Trophoblast cell (in vitro differentiated cells and primary cell): ENCODE measurements at regions not wholly inside any gene's neighbourhood (a gene's known extent, or its start where the extent isn't known, plus 50 kb on each side); places are given as distances from the start of the nearest gene placed in this dataset.

ENCODE experiments used
- DNase-seq, 2 donors: peaks; one replicate each; pipeline ENCODE4 v3.0.0-alpha.2; 2016
- H2AFZ ChIP-seq: 2 replicates; pipeline ENCODE4 v1.6.1; 2013; ENCODE audit warnings: low read length, moderate library complexity, mild to moderate bottlenecking; ENCODE audit not compliant: insufficient read depth, poor library complexity
- H2AK5ac ChIP-seq: 2 replicates; pipeline ENCODE4 v1.6.1; 2013; ENCODE audit warnings: mild to moderate bottlenecking, low read length
- H2BK120ac ChIP-seq: 2 replicates; pipeline ENCODE4 v1.6.1; 2013; ENCODE audit warnings: low read length, mild to moderate bottlenecking, moderate library complexity; ENCODE audit not compliant: insufficient read depth, poor library complexity
- H2BK12ac ChIP-seq: 2 replicates; pipeline ENCODE4 v1.6.1; 2013; ENCODE audit warnings: mild to moderate bottlenecking, low read length, moderate library complexity
- H2BK5ac ChIP-seq: 2 replicates; pipeline ENCODE4 v1.6.1; 2013; ENCODE audit warnings: low read length, low read depth, moderate library complexity, mild to moderate bottlenecking; ENCODE audit not compliant: poor library complexity
- H3K14ac ChIP-seq: 2 replicates; pipeline ENCODE4 v1.6.1; 2013; ENCODE audit warnings: mild to moderate bottlenecking, low read length
- H3K18ac ChIP-seq: 2 replicates; pipeline ENCODE4 v1.6.1; 2013; ENCODE audit warnings: mild to moderate bottlenecking, low read length
- H3K23ac ChIP-seq: 2 replicates; pipeline ENCODE4 v1.6.1; 2013; ENCODE audit warnings: low read length
- H3K27ac ChIP-seq: 2 replicates; pipeline ENCODE4 v1.5.1; 2013; ENCODE audit warnings: low read depth, mild to moderate bottlenecking, inconsistent platforms, low read length, moderate library complexity
- H3K27me3 ChIP-seq: 2 replicates; pipeline ENCODE4 v1.6.1; 2013; ENCODE audit warnings: inconsistent platforms, mild to moderate bottlenecking, low read length, moderate library complexity; ENCODE audit not compliant: insufficient read depth
- H3K36me3 ChIP-seq, 2 experiments: 1 replicate in 1 of 2; 2 replicates in 1 of 2; pipeline ENCODE4 v1.6.1; 2013; ENCODE audit warnings: low read length in 2 of 2, mild to moderate bottlenecking in 2 of 2, moderate library complexity in 1 of 2; ENCODE audit not compliant: insufficient read depth in 2 of 2, control insufficient read depth in 1 of 2
- H3K4ac ChIP-seq: 2 replicates; pipeline ENCODE4 v1.6.1; 2013; ENCODE audit warnings: low read depth, mild to moderate bottlenecking, low read length, moderate library complexity
- H3K4me1 ChIP-seq, 2 experiments: 1 replicate in 1 of 2; 2 replicates in 1 of 2; pipeline ENCODE4 v1.6.1; 2013; ENCODE audit warnings: low read length in 2 of 2, mild to moderate bottlenecking in 2 of 2, moderate library complexity in 1 of 2; ENCODE audit not compliant: insufficient read depth in 2 of 2, control insufficient read depth in 1 of 2
- H3K4me2 ChIP-seq: 2 replicates; pipeline ENCODE4 v1.6.1; 2013; ENCODE audit warnings: inconsistent platforms, mild to moderate bottlenecking, low read length, moderate library complexity
- H3K4me3 ChIP-seq: 2 replicates; pipeline ENCODE4 v1.5.1; 2013; ENCODE audit warnings: mild to moderate bottlenecking, low read depth, low read length, inconsistent platforms
- H3K79me1 ChIP-seq: one replicate; pipeline ENCODE4 v1.6.1; 2013; ENCODE audit warnings: low read length
- H3K79me2 ChIP-seq: 2 replicates; pipeline ENCODE4 v1.6.1; 2013; ENCODE audit warnings: low read length, mild to moderate bottlenecking; ENCODE audit not compliant: control insufficient read depth, insufficient read depth, poor library complexity
- H3K9ac ChIP-seq: 2 replicates; pipeline ENCODE4 v1.6.1; 2013; ENCODE audit warnings: mild to moderate bottlenecking, low read length
- H3K9me3 ChIP-seq: 2 replicates; pipeline ENCODE4 v1.6.1; 2013; ENCODE audit warnings: low read depth, mild to moderate bottlenecking, control low read depth, inconsistent platforms, low read length; ENCODE audit not compliant: insufficient read depth
- H4K12ac ChIP-seq: 2 replicates; pipeline ENCODE4 v1.6.1; 2013; ENCODE audit warnings: low read depth, mild to moderate bottlenecking, low read length, moderate library complexity
- H4K8ac ChIP-seq: 2 replicates; pipeline ENCODE4 v1.6.1; 2013; ENCODE audit warnings: low read depth, mild to moderate bottlenecking, low read length, moderate library complexity
- H4K91ac ChIP-seq: one replicate; pipeline ENCODE4 v1.6.1; 2013; ENCODE audit warnings: low read depth, mild to moderate bottlenecking, low read length, moderate library complexity
- WGBS: extraction: QIAGEN DNeasy Blood & Tissue Kit; methylation state at CpG from one replicate; pipeline ENCODE4 v1.1.7; 2013; ENCODE audit warnings: missing lambda C conversion rate; ENCODE audit not compliant: insufficient read length, insufficient coverage; ENCODE audit errors: extremely low coverage; 5-methylcytosine and 5-hydroxymethylcytosine counted together

- Histone ChIP-seq H2BK5ac (no peak overlapping the region), H4K12ac (no peak overlapping the region), H3K9me3 (no peaks in the 10 kb centered on the region), H3K79me2 (no peaks in the 10 kb centered on the region), H3K23ac (no peak overlapping the region), H3K27ac (no peak overlapping the region), H4K8ac (no peak overlapping the region), H3K4ac (no peak overlapping the region), H3K9ac (no peak overlapping the region), H3K18ac (no peak overlapping the region), H3K36me3 (no peaks in the 10 kb centered on the region), H2BK120ac (no peak overlapping the region), H2BK12ac (no peak overlapping the region), H3K4me3 (no peak overlapping the region), H3K27me3 (no peaks in the 10 kb centered on the region), H3K14ac (no peak overlapping the region), H3K4me2 (no peak overlapping the region), H3K79me1 (peaks cover 4% of the 10 kb centered on the region), H2AFZ (no peak overlapping the region), H4K91ac (no peak overlapping the region), H3K4me1 (peaks cover 8 to 14% of the 10 kb centered on the region in 2 experiments), H2AK5ac (no peak overlapping the region)
- DNase-seq: no peak
- WGBS: no CpG with 5 or more reads among the region's 9 CpGs
Observed at GRCh38 chr15:66895794-66896453, 169.5 kb upstream of the SMAD3 start.

GRCh38 chr15:66896611-66897010 lies 168.8 kb upstream of the SMAD3 start:
- no peaks in the 10 kb centered on the region for H3K79me2 ChIP-seq

DNA sequence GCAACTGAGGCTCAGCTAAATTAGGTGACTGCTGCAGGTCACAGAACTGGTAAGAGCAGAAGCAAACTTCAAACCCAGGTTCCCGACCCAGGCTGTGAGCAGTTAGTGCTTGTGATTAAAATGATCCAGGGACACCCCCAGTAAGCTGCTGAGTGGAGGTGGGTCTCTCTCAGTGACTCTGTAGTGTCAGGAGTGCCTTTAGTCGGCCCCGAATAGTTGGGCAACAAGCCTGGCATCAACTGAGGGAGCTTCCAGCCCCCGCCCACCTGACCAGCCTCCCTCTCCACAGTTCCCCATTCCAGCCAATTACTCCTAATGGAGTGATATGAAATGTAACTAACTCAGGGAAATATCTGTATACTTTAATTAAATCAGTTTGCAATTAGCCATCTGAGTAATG lies 168.0 kb upstream of the SMAD3 start:
- Histone ChIP-seq H2BK120ac (no peak overlapping the region), H3K4me3 (no peak overlapping the region), H2BK5ac (no peak overlapping the region), H3K18ac (no peak overlapping the region), H3K4ac (no peak overlapping the region), H2AFZ (no peak overlapping the region), H4K12ac (no peak overlapping the region), H4K8ac (no peak overlapping the region), H3K27ac (no peak overlapping the region), H3K36me3 (no peaks in the 10 kb centered on the region), H3K79me1 (peaks cover 8% of the 10 kb centered on the region), H3K23ac (no peak overlapping the region), H3K4me2 (no peak overlapping the region), H2BK12ac (no peak overlapping the region), H3K14ac (no peak overlapping the region), H3K4me1 (peaks cover 11 to 16% of the 10 kb centered on the region in 2 experiments), H4K91ac (no peak overlapping the region), H3K9me3 (no peaks in the 10 kb centered on the region), H3K9ac (no peak overlapping the region), H3K27me3 (no peaks in the 10 kb centered on the region), H3K79me2 (no peaks in the 10 kb centered on the region), H2AK5ac (no peak overlapping the region)
- no peak for DNase-seq
- no CpG with 5 or more reads among the region's 4 CpGs for WGBS

More at GRCh38 chr15:66896611-66897010, 168.8 kb upstream of the SMAD3 start:
- Histone ChIP-seq H3K4ac (no peak overlapping the region), H3K4me3 (no peak overlapping the region), H2BK120ac (no peak overlapping the region), H3K9me3 (no peaks in the 10 kb centered on the region), H3K18ac (no peak overlapping the region), H3K23ac (no peak overlapping the region), H2AFZ (no peak overlapping the region), H3K14ac (no peak overlapping the region), H3K36me3 (no peaks in the 10 kb centered on the region), H3K79me1 (peaks cover 8% of the 10 kb centered on the region), H3K4me2 (no peak overlapping the region), H2BK5ac (no peak overlapping the region), H3K27me3 (no peaks in the 10 kb centered on the region), H3K9ac (no peak overlapping the region), H2AK5ac (no peak overlapping the region), H4K8ac (no peak overlapping the region), H3K27ac (no peak overlapping the region), H2BK12ac (no peak overlapping the region), H4K12ac (no peak overlapping the region), H4K91ac (no peak overlapping the region), H3K4me1 (peaks cover 10 to 16% of the 10 kb centered on the region in 2 experiments)
- DNase-seq: no peak
- no CpG with 5 or more reads among the region's 5 CpGs for WGBS

DNA sequence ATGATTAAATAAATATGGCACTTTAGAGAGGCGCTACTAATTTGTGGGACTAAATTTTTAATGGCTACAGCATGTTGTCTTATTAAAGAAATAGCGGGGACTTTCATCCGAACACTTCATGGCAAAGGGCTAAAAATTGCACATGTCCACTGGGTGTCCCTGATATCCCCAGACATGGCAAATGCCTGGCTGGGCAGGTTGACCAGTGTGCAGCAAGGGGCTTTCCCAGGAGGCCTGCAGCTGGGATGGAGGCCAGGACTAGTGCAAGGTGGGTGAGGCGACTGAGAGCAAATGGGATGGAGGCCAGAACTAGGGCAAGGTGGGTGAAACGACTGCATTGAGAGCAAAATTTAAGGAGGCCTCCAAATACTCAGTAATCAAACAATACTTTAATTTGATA lies 167.4 kb upstream of the SMAD3 start:
- Histone ChIP-seq H3K18ac (no peak overlapping the region), H3K27ac (no peak overlapping the region), H4K8ac (no peak overlapping the region), H3K79me1 (peaks cover 8% of the 10 kb centered on the region), H2AFZ (no peak overlapping the region), H3K9ac (peak overlapping the region; percentile 4), H4K12ac (no peak overlapping the region), H2BK120ac (no peak overlapping the region), H3K4me1 (peaks cover 11 to 16% of the 10 kb centered on the region in 2 experiments), H3K23ac (no peak overlapping the region), H4K91ac (no peak overlapping the region), H2AK5ac (no peak overlapping the region), H3K36me3 (no peaks in the 10 kb centered on the region), H2BK12ac (no peak overlapping the region), H3K79me2 (no peaks in the 10 kb centered on the region), H3K4me2 (no peak overlapping the region), H3K4ac (no peak overlapping the region), H3K9me3 (no peaks in the 10 kb centered on the region), H3K4me3 (no peak overlapping the region), H3K14ac (no peak overlapping the region), H3K27me3 (no peaks in the 10 kb centered on the region), H2BK5ac (no peak overlapping the region)
- no peak for DNase-seq
- no CpG with 5 or more reads among the region's 5 CpGs for WGBS
